Activated CD8-positive, alpha-beta memory T cell treated with anti-CD3 and anti-CD28 coated beads, Interleukin-2, amount 50 U/mL, for 48 hours (primary cell): ENCODE measurements at regions not wholly inside any gene's neighbourhood (a gene's known extent, or its start where the extent isn't known, plus 50 kb on each side); places are given as distances from the start of the nearest gene placed in this dataset.

ENCODE experiments used
- DNase-seq: peaks from one replicate; pipeline ENCODE4 v3.0.0-alpha.2; 2020

- DNase-seq, result no peak
These were observed 896.1 kb upstream of the LCORL start for GRCh38 chr4:18917689-18918088.

GRCh38 chr4:18914182-18914581 is 892.6 kb upstream of the LCORL start:
- no peak for DNase-seq

- DNase-seq, result no peak
These were observed 873.4 kb upstream of the LCORL start for GRCh38 chr4:18894928-18895327.

GRCh38 chr4:18882468-18882867 is 860.9 kb upstream of the LCORL start:
- no peak for DNase-seq

GRCh38 chr4:18881556-18881955 is 860.0 kb upstream of the LCORL start:
- DNase-seq, result no peak

GRCh38 chr4:18880871-18881270 is 859.3 kb upstream of the LCORL start:
- DNase-seq, result no peak

- no peak for DNase-seq
These were observed 857.0 kb upstream of the LCORL start for GRCh38 chr4:18878561-18878960.

GRCh38 chr4:18869166-18869565 is 847.6 kb upstream of the LCORL start:
- DNase-seq, result no peak

GRCh38 chr4:18860836-18861530 is 839.4 kb upstream of the LCORL start:
- DNase-seq, result no peak

- no peak for DNase-seq
These were observed 837.9 kb upstream of the LCORL start for GRCh38 chr4:18859468-18859867.

- DNase-seq, result no peak
These were observed 836.8 kb upstream of the LCORL start for GRCh38 chr4:18858229-18858922.

GRCh38 chr4:18850867-18851266 is 829.3 kb upstream of the LCORL start:
- DNase-seq, result no peak

GRCh38 chr4:18847249-18847890 is 825.8 kb upstream of the LCORL start:
- DNase-seq, result no peak

GRCh38 chr4:18846313-18846712 is 824.8 kb upstream of the LCORL start:
- no peak for DNase-seq

GRCh38 chr4:18844726-18845125 is 823.2 kb upstream of the LCORL start:
- no peak for DNase-seq

GRCh38 chr4:18842431-18842830 is 820.9 kb upstream of the LCORL start:
- DNase-seq, result no peak

GRCh38 chr4:18840481-18840880 is 818.9 kb upstream of the LCORL start:
- DNase-seq, result no peak

- no peak for DNase-seq
These were observed 794.8 kb upstream of the LCORL start for GRCh38 chr4:18816228-18816895.

- DNase-seq, result no peak
These were observed 794.2 kb upstream of the LCORL start for GRCh38 chr4:18815779-18816173.

- DNase-seq, result no peak
These were observed 793.7 kb upstream of the LCORL start for GRCh38 chr4:18815081-18815778.

GRCh38 chr4:18813771-18814170 is 792.2 kb upstream of the LCORL start:
- no peak for DNase-seq

- no peak for DNase-seq
These were observed 791.5 kb upstream of the LCORL start for GRCh38 chr4:18813055-18813454.

GRCh38 chr4:18803781-18804180 is 782.2 kb upstream of the LCORL start:
- no peak for DNase-seq
